Activated naive CD4-positive, alpha-beta T cell treated with anti-CD3 and anti-CD28 coated beads for 36 hours (primary cell): ENCODE measurements at regions not wholly inside any gene's neighbourhood (a gene's known extent, or its start where the extent isn't known, plus 50 kb on each side); places are given as distances from the start of the nearest gene placed in this dataset.
A peak's percentile ranks its signal among the peaks of the same experiment; 100 is the strongest.

Source experiments
- CTCF ChIA-PET: fragments of 350-600 bp; sonication (Branson Sonifier 250); formaldehyde crosslinking; loops from one replicate; lab custom pipeline; 2021; ENCODE audit warnings: antibody characterized with exemption; lab: Charles Lee
- DNase-seq: peaks from one replicate; pipeline ENCODE4 v3.0.0-alpha.2; 2020
- H3K27ac Mint-ChIP-seq: one replicate; pipeline ENCODE4 v1.8.0; 2021; ENCODE audit warnings: mild to moderate bottlenecking, mixed read lengths
- H3K27me3 Mint-ChIP-seq: one replicate; pipeline ENCODE4 v1.8.0; 2021; ENCODE audit warnings: low read depth, mixed read lengths
- H3K36me3 Mint-ChIP-seq: one replicate; pipeline ENCODE4 v1.8.0; 2021; ENCODE audit warnings: low read depth, mixed read lengths
- H3K4me1 Mint-ChIP-seq: one replicate; pipeline ENCODE4 v1.8.0; 2021; ENCODE audit warnings: low read depth, mixed read lengths
- H3K4me3 Mint-ChIP-seq: one replicate; pipeline ENCODE4 v1.8.0; 2021; ENCODE audit warnings: mild to moderate bottlenecking, moderate library complexity, mixed read lengths
- H3K9me3 Mint-ChIP-seq: one replicate; pipeline ENCODE4 v1.8.0; 2021; ENCODE audit warnings: mixed read lengths
- intact Hi-C: fragments of 100-400 bp; cut with micrococcal nuclease; formaldehyde crosslinking; loops from one replicate; pipeline ENCODE4 v1.15.1; 2023

DNA sequence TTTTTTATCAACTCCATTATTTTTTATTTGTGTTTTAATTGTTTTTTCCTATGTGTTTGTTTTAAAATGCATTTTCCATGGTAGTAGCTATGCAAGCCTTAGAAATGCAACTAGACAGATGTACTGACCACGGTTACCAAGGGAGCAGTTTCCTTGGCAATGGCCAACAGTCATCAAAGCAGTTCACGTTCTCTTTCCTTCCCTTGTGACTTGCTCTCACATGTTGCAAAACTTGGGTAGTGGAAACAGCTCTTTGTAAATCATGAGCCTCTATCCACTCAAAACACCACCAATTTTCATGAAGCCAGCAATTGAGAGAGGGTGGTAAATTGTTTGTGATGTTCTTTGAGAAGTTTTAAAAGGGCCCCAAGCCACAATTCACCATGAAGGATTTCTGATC, 499.4 kb upstream of the MDFIC2 start:
- Mint-ChIP-seq H3K4me1 (no peaks in the 10 kb centered on the region), H3K27me3 (peaks cover 4% of the 10 kb centered on the region), H3K27ac (no peak overlapping the region), H3K9me3 (no peaks in the 10 kb centered on the region), H3K36me3 (no peaks in the 10 kb centered on the region), H3K4me3 (no peak overlapping the region)
- CTCF ChIA-PET = interaction anchor here (1.2 kb wide), 1 partner anchor 32 kb away, joined by 3 read pairs; no protein-coding TSS in a partner anchor
- intact Hi-C loops = no loop called here
- DNase-seq = peak; percentile 16

DNA sequence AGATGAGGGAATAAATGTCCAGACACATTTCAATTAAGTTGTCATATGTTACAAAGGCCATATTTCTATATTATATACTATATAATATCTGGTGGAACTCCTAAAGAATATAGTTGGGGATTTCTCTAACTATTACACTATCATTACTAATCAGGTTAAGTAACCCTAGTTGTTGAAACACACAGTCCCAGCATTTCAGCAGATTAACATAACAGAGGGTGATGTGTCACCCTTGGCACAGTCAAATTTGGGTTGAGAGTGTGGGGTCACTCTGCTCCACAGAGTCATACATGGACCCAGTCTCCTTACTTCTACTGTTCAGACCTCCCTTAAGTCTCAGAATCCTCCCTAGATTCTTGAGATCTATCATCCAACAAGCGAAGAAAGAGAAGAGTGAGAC, 496.4 kb upstream of the MDFIC2 start:
- Mint-ChIP-seq H3K4me1 (no peaks in the 10 kb centered on the region), H3K9me3 (no peaks in the 10 kb centered on the region), H3K27me3 (peaks cover 7% of the 10 kb centered on the region), H3K4me3 (no peak overlapping the region), H3K36me3 (no peaks in the 10 kb centered on the region), H3K27ac (no peak overlapping the region)
- no peak for DNase-seq
- CTCF ChIA-PET = interaction anchor here (0.6 to 0.7 kb wide), 2 partner anchors 24 to 31 kb away, joined by 3 read pairs; no protein-coding TSS in a partner anchor
- intact Hi-C loops = no loop called here

DNA sequence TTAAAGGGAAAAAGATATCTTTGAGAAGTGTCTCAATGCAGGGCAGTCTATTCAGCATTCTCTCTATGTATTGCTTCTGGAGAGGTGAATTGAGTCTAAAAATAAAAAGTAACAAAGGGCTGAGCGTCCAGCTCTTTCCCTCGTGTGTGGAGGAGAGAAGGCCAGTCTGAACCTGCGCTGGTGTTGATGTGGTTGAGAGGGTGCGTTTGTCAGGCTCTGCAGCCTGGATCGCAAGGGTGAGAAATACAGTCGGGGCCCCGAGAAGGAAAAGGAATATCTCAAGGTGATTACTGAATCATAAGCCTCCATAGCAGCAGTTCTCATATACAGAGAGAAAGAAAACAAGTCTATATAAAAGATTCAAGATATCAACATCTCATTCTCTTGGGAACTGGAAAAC, 494.1 kb upstream of the MDFIC2 start:
- no peak overlapping the region for H3K27ac Mint-ChIP-seq
- no peak overlapping the region for H3K4me3 Mint-ChIP-seq
- H3K27me3 Mint-ChIP-seq = peaks cover 7% of the 10 kb centered on the region
- no peaks in the 10 kb centered on the region for H3K9me3 Mint-ChIP-seq
- no peaks in the 10 kb centered on the region for H3K4me1 Mint-ChIP-seq
- intact Hi-C loops = no loop called here
- DNase-seq = no peak
- H3K36me3 Mint-ChIP-seq = no peaks in the 10 kb centered on the region
- CTCF ChIA-PET = no interaction called here

DNA sequence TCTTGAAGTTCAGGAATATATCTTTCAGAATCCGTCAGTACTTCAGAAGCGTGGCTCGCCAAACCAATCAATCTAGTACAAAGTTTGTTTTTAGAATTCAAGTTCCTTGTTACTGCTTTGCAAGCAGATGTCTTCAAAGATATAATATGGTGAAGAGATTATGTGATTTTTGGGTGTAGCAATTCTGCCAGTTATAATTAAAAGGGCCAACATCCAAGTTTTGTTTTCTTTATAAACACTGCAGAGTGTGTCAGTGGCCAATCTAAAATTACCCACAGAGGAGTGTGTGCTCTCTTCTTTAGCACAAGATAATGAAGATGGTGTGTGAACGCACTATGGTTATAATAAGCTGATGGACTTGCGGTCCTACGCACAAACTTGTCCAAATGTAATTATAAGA, 493.6 kb upstream of the MDFIC2 start:
- DNase-seq = no peak
- CTCF ChIA-PET = no interaction called here
- Mint-ChIP-seq H3K27me3 (peaks cover 8% of the 10 kb centered on the region), H3K27ac (no peak overlapping the region), H3K9me3 (no peaks in the 10 kb centered on the region), H3K36me3 (no peaks in the 10 kb centered on the region), H3K4me3 (no peak overlapping the region), H3K4me1 (no peaks in the 10 kb centered on the region)
- intact Hi-C loops = no loop called here

- Mint-ChIP-seq H3K4me3 (no peak overlapping the region), H3K27me3 (peaks cover 13% of the 10 kb centered on the region)
- CTCF ChIA-PET = no interaction called here
These were observed 492.8 kb upstream of the MDFIC2 start for GRCh38 chr3:70805061-70805889.

GRCh38 chr3:70803891-70804290, 491.5 kb upstream of the MDFIC2 start:
- intact Hi-C loops = no loop called here
- Mint-ChIP-seq H3K4me3 (no peak overlapping the region), H3K4me1 (no peaks in the 10 kb centered on the region), H3K27me3 (peaks cover 13% of the 10 kb centered on the region), H3K27ac (no peak overlapping the region), H3K9me3 (no peaks in the 10 kb centered on the region), H3K36me3 (no peaks in the 10 kb centered on the region)
- CTCF ChIA-PET = interaction anchor here (0.6 kb wide), 1 partner anchor 458 kb away, joined by 3 read pairs; no protein-coding TSS in a partner anchor
- DNase-seq = no peak

More at GRCh38 chr3:70805061-70805889, 492.8 kb upstream of the MDFIC2 start:
- Mint-ChIP-seq H3K36me3 (no peaks in the 10 kb centered on the region), H3K4me1 (no peaks in the 10 kb centered on the region), H3K9me3 (no peaks in the 10 kb centered on the region), H3K27ac (no peak overlapping the region)
- intact Hi-C loops = no loop called here
- DNase-seq = no peak

DNA sequence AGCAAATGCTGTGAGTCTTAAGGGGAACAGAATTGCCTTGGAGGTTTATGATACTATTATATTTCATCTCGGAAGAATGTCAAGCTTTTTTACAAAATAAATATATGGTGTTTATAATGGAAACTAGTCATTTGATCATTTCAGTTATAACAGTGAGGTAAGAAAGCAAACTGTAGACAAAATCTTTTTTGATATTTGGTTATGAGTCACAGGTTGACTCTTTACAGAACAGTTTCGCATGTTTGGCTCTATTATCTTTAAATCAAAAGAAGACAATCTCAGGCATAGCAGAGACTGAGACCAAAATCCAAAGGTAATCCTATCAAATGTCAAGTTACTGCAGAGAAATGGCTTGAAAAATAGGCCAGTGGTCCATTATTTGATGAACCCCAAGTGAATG, 490.9 kb upstream of the MDFIC2 start:
- peaks cover 13% of the 10 kb centered on the region for H3K27me3 Mint-ChIP-seq
- intact Hi-C loops = no loop called here
- H3K4me3 Mint-ChIP-seq = no peak overlapping the region
- H3K4me1 Mint-ChIP-seq = no peaks in the 10 kb centered on the region
- no peaks in the 10 kb centered on the region for H3K36me3 Mint-ChIP-seq
- H3K27ac Mint-ChIP-seq = no peak overlapping the region
- no peak for DNase-seq
- no peaks in the 10 kb centered on the region for H3K9me3 Mint-ChIP-seq
- CTCF ChIA-PET = interaction anchor here (0.6 to 0.7 kb wide), 2 partner anchors 9 to 459 kb away, joined by 3 read pairs; no protein-coding TSS in a partner anchor

GRCh38 chr3:70800951-70801350, 488.5 kb upstream of the MDFIC2 start:
- peaks cover 8% of the 10 kb centered on the region for H3K27me3 Mint-ChIP-seq

GRCh38 chr3:70789878-70790277, 477.4 kb upstream of the MDFIC2 start:
- no peaks in the 10 kb centered on the region for H3K36me3 Mint-ChIP-seq
- DNase-seq = no peak
- H3K27me3 Mint-ChIP-seq = peaks cover 6% of the 10 kb centered on the region
- intact Hi-C loops = no loop called here
- H3K4me1 Mint-ChIP-seq = no peaks in the 10 kb centered on the region
- H3K27ac Mint-ChIP-seq = no peak overlapping the region
- CTCF ChIA-PET = no interaction called here
- H3K9me3 Mint-ChIP-seq = no peaks in the 10 kb centered on the region
- H3K4me3 Mint-ChIP-seq = no peak overlapping the region

More at GRCh38 chr3:70800951-70801350, 488.5 kb upstream of the MDFIC2 start:
- Mint-ChIP-seq H3K27ac (no peak overlapping the region), H3K36me3 (no peaks in the 10 kb centered on the region), H3K4me3 (no peak overlapping the region), H3K4me1 (no peaks in the 10 kb centered on the region), H3K9me3 (no peaks in the 10 kb centered on the region)
- CTCF ChIA-PET = no interaction called here
- intact Hi-C loops = no loop called here
- no peak for DNase-seq

- H3K9me3 Mint-ChIP-seq = no peaks in the 10 kb centered on the region
- CTCF ChIA-PET = no interaction called here
- intact Hi-C loops = no loop called here
- peaks cover 5% of the 10 kb centered on the region for H3K27me3 Mint-ChIP-seq
- no peak overlapping the region for H3K27ac Mint-ChIP-seq
- no peak overlapping the region for H3K4me3 Mint-ChIP-seq
- H3K36me3 Mint-ChIP-seq = no peaks in the 10 kb centered on the region
- no peaks in the 10 kb centered on the region for H3K4me1 Mint-ChIP-seq
- no peak for DNase-seq
These were observed 468.4 kb upstream of the MDFIC2 start for GRCh38 chr3:70780790-70781189.

DNA sequence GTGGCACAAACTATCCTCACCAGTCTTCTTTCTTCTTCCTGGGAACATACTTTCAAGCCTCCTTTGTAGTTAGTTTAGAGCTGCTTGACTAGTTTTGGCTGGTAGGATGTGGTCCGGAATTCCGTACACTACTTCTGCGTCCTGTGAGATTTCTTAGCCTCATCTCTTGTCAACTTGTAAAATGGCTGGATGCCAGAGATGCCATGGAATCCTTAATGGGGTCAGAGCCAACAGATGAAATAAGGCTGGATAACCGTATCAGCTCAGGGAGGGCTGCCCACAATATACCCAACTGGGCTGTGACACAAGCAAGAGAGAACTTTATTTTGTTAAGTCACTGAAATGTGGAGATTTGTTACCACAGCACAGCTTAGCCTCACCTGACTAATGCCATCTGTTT, 466.9 kb upstream of the MDFIC2 start:
- Mint-ChIP-seq H3K27me3 (peaks cover 10% of the 10 kb centered on the region), H3K4me3 (no peak overlapping the region), H3K4me1 (no peaks in the 10 kb centered on the region), H3K27ac (no peak overlapping the region), H3K9me3 (no peaks in the 10 kb centered on the region), H3K36me3 (no peaks in the 10 kb centered on the region)
- DNase-seq = no peak
- intact Hi-C loops = loop anchor here (10.0 kb wide), 2 partner anchors 446 to 1196 kb away; no protein-coding TSS in a partner anchor
- CTCF ChIA-PET = no interaction called here

GRCh38 chr3:70776081-70776480, 463.6 kb upstream of the MDFIC2 start:
- Mint-ChIP-seq H3K36me3 (no peaks in the 10 kb centered on the region), H3K27ac (no peak overlapping the region), H3K27me3 (peaks cover 10% of the 10 kb centered on the region), H3K9me3 (no peaks in the 10 kb centered on the region), H3K4me1 (peaks cover 7% of the 10 kb centered on the region), H3K4me3 (no peak overlapping the region)
- CTCF ChIA-PET = interaction anchor here (0.7 kb wide), 1 partner anchor 188 kb away, joined by 3 read pairs; no protein-coding TSS in a partner anchor
- intact Hi-C loops = loop anchor here (10.0 kb wide), 2 partner anchors 449 to 1199 kb away; no protein-coding TSS in a partner anchor
- DNase-seq = no peak

GRCh38 chr3:70775257-70775656, 462.8 kb upstream of the MDFIC2 start:
- Mint-ChIP-seq H3K27ac (no peak overlapping the region), H3K27me3 (peaks cover 13% of the 10 kb centered on the region), H3K4me1 (peaks cover 14% of the 10 kb centered on the region), H3K36me3 (no peaks in the 10 kb centered on the region), H3K4me3 (no peak overlapping the region), H3K9me3 (no peaks in the 10 kb centered on the region)
- intact Hi-C loops = loop anchor here (10.0 kb wide), 2 partner anchors 450 to 1200 kb away; no protein-coding TSS in a partner anchor
- no peak for DNase-seq
- CTCF ChIA-PET = interaction anchor here (0.6 to 1.1 kb wide), 3 partner anchors 8 to 957 kb away, joined by 3 to 5 read pairs (median 3); no protein-coding TSS in a partner anchor
